Right lobe of liver (tissue), 6 donors: ENCODE measurements at regions not wholly inside any gene's neighbourhood (a gene's known extent, or its start where the extent isn't known, plus 50 kb on each side); places are given as distances from the start of the nearest gene placed in this dataset.

ENCODE experiments used
- ATAC-seq, 4 donors: fragments of 200-7000 bp; cut with Tn5 transposase; one replicate each; pipeline ENCODE4 v1.9.1; 2020; ENCODE audit warnings: mild to moderate bottlenecking in 4 of 4, moderate library complexity in 4 of 4
- DNase-seq, 3 donors: peaks; one replicate each; pipeline ENCODE4 v3.0.0-alpha.2; 2020
- H3K27ac ChIP-seq, 3 donors: fragments of 200-600 bp; one replicate each; pipeline ENCODE4 v1.8.0; 2022
- H3K27me3 ChIP-seq, 2 donors: fragments of 200-600 bp; one replicate each; pipeline ENCODE4 v1.8.0; 2022
- H3K36me3 ChIP-seq, 4 donors: fragments of 200-600 bp; sonication (generic) in 1 of 4; one replicate each; pipeline versions ENCODE4 v1.5.1 to v1.8.0; 2017 to 2022; ENCODE audit warnings: control low read depth in 1 of 4
- H3K4me1 ChIP-seq, 4 donors: fragments of 200-600 bp; sonication (generic) in 1 of 4; one replicate each; pipeline versions ENCODE4 v1.5.1 to v1.8.0; 2017 to 2022; ENCODE audit warnings: control low read depth in 1 of 4
- H3K4me3 ChIP-seq, 3 donors: fragments of 200-600 bp; one replicate each; pipeline ENCODE4 v1.8.0; 2022
- H3K9me3 ChIP-seq, 4 donors: fragments of 200-600 bp; sonication (generic) in 1 of 4; one replicate each; pipeline versions ENCODE4 v1.5.1 to v1.8.0; 2017 to 2022; ENCODE audit warnings: control low read depth in 1 of 4
- CTCF ChIP-seq, 4 donors: fragments of 200-600 bp in 3 of 4; fragments of 450-650 bp in 1 of 4; IDR thresholded peaks; one replicate each; pipeline versions ENCODE4 v1.5.1 to v1.8.0; 2016 to 2022; ENCODE audit warnings: antibody characterized with exemption in 4 of 4, mild to moderate bottlenecking in 2 of 4
- POLR2A ChIP-seq: fragments of 450-650 bp; IDR thresholded peaks from one replicate; pipeline ENCODE4 v1.6.1; 2017; ENCODE audit warnings: antibody characterized with exemption, mild to moderate bottlenecking
- WGBS: methylation state at CpG from one replicate; pipeline ENCODE4 v1.1.6; 2018; ENCODE audit warnings: low coverage, low lambda C conversion rate; ENCODE audit not compliant: insufficient coverage; ENCODE audit errors: missing lambda C conversion rate; 5-methylcytosine and 5-hydroxymethylcytosine counted together
- intact Hi-C, 2 donors: fragments of 100-400 bp; cut with DNase I; formaldehyde crosslinking; loops; one replicate each; pipeline versions ENCODE4 v1.11.2 to v1.14.1; 2022
- donor health status: DM: no; HTN: yes; CAD: no.
- donor health status: DM: no; HTN: no; CAD: no.
- donor health status: DM: no; HTN: no; CAD: no.
- donor health status: DM: no; HTN: yes; CAD: no.
- donor health status: DM: no; HTN: yes; CAD: no.

- no peak overlapping the region for H3K4me3 ChIP-seq
- no peaks in the 10 kb centered on the region for H3K27me3 ChIP-seq
- H3K9me3 ChIP-seq = no peaks in the 10 kb centered on the region
- no peak for DNase-seq
- no peak overlapping the region for H3K27ac ChIP-seq
- no peaks in the 10 kb centered on the region for H3K4me1 ChIP-seq
- TF ChIP-seq CTCF (IDR thresholded peaks at IDR 0.05) (no peak), POLR2A (no peak)
- H3K36me3 ChIP-seq = no peaks in the 10 kb centered on the region
- intact Hi-C loops = no loop called here
- no peak for ATAC-seq
Measured at GRCh38 chr12:75820071-75820470, 211.5 kb downstream of the PHLDA1 start.

- Histone ChIP-seq H3K36me3 (no peaks in the 10 kb centered on the region), H3K4me1 (no peaks in the 10 kb centered on the region), H3K4me3 (no peak overlapping the region), H3K9me3 (no peaks in the 10 kb centered on the region), H3K27me3 (no peaks in the 10 kb centered on the region), H3K27ac (no peak overlapping the region)
- WGBS = 84% methylated on average over 4 of the region's 5 CpGs
- intact Hi-C loops = loop anchor here in 1 of 2 donors (10.0 kb wide), 1 partner anchor 215 kb away; the partner anchor contains the start of gene PHLDA1
- DNase-seq (no peak), ATAC-seq (no peak)
- no peak for TF ChIP-seq CTCF (IDR thresholded peaks at IDR 0.05)
- TF ChIP-seq POLR2A = no peak
Measured at GRCh38 chr12:75819512-75819911, 212.1 kb downstream of the PHLDA1 start.

GRCh38 chr12:75818863-75819262, 212.7 kb downstream of the PHLDA1 start:
- TF ChIP-seq CTCF (IDR thresholded peaks at IDR 0.05) = no peak
- TF ChIP-seq POLR2A = no peak
- no peaks in the 10 kb centered on the region for H3K36me3 ChIP-seq
- H3K4me1 ChIP-seq = no peaks in the 10 kb centered on the region
- no peaks in the 10 kb centered on the region for H3K27me3 ChIP-seq
- H3K4me3 ChIP-seq = no peak overlapping the region
- H3K27ac ChIP-seq = no peak overlapping the region
- intact Hi-C loops = loop anchor here in 1 of 2 donors (10.0 kb wide), 1 partner anchor 216 kb away; the partner anchor contains the start of gene PHLDA1
- ATAC-seq (no peak), DNase-seq (no peak)
- no peaks in the 10 kb centered on the region for H3K9me3 ChIP-seq

GRCh38 chr12:75816897-75817296, 214.7 kb downstream of the PHLDA1 start:
- Histone ChIP-seq H3K36me3 (no peaks in the 10 kb centered on the region), H3K27ac (no peak overlapping the region), H3K4me3 (no peak overlapping the region), H3K9me3 (no peaks in the 10 kb centered on the region), H3K27me3 (no peaks in the 10 kb centered on the region), H3K4me1 (no peaks in the 10 kb centered on the region)
- DNase-seq (no peak), ATAC-seq (peak; percentile 92 to 98 (median 95))
- WGBS = 0% methylated on average over 1 of the region's 1 CpG
- TF ChIP-seq POLR2A (no peak), CTCF (IDR thresholded peaks at IDR 0.05) (peak; percentile 36 to 65 (median 46))
- intact Hi-C loops = loop anchor here in 1 of 2 donors (10.0 kb wide), 1 partner anchor 218 kb away; the partner anchor contains the start of gene PHLDA1

GRCh38 chr12:75815756-75816155, 215.8 kb downstream of the PHLDA1 start:
- Histone ChIP-seq H3K4me1 (no peaks in the 10 kb centered on the region), H3K36me3 (no peaks in the 10 kb centered on the region), H3K27me3 (no peaks in the 10 kb centered on the region), H3K27ac (no peak overlapping the region), H3K4me3 (no peak overlapping the region), H3K9me3 (no peaks in the 10 kb centered on the region)
- TF ChIP-seq POLR2A = no peak
- no peak for TF ChIP-seq CTCF (IDR thresholded peaks at IDR 0.05)
- intact Hi-C loops = loop anchor here in 1 of 2 donors (10.0 kb wide), 1 partner anchor 219 kb away; the partner anchor contains the start of gene PHLDA1
- 100% methylated on average over 1 of the region's 1 CpG for WGBS
- DNase-seq (no peak), ATAC-seq (no peak)
